GM18868 (cell line): ENCODE measurements at regions not wholly inside any gene's neighbourhood (a gene's known extent, or its start where the extent isn't known, plus 50 kb on each side); places are given as distances from the start of the nearest gene placed in this dataset.

Source experiments
- ATAC-seq: cut with Tn5 transposase; IDR thresholded peaks from one replicate; pipeline ENCODE4 v1.9.1; 2021; ENCODE audit warnings: mild to moderate bottlenecking, moderate library complexity; ENCODE audit not compliant: unreplicated experiment

- ATAC-seq, result peak; percentile 63
Measured at GRCh38 chr1:178973652-178974101, 52.0 kb upstream of the FAM20B start.
